ENCODE measurements at regions not wholly inside any gene's neighbourhood (a gene's known extent, or its start where the extent isn't known, plus 50 kb on each side); places are given as distances from the start of the nearest gene placed in this dataset.

DNA sequence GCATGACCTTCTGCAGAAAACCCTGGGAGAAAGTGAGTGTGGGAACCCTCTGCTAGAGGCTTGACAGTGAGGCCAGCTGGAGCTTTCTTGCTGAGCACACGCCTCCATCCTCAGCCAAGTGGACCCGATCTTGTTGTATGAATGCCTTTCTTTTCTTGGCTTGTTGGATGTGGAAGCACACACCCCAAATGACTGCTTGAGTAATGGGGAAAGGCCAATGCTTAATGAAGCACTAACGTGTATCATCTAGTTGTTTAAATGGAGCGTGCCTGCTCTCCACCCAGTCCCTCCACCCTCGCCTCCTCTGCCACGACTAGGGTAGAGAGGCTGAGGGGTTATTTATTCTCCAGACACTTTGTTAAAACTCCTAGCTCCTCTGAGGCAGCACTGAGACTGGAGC, 54.3 kb upstream of the IKBKE start:
- DNase-seq, result no peak

DNA sequence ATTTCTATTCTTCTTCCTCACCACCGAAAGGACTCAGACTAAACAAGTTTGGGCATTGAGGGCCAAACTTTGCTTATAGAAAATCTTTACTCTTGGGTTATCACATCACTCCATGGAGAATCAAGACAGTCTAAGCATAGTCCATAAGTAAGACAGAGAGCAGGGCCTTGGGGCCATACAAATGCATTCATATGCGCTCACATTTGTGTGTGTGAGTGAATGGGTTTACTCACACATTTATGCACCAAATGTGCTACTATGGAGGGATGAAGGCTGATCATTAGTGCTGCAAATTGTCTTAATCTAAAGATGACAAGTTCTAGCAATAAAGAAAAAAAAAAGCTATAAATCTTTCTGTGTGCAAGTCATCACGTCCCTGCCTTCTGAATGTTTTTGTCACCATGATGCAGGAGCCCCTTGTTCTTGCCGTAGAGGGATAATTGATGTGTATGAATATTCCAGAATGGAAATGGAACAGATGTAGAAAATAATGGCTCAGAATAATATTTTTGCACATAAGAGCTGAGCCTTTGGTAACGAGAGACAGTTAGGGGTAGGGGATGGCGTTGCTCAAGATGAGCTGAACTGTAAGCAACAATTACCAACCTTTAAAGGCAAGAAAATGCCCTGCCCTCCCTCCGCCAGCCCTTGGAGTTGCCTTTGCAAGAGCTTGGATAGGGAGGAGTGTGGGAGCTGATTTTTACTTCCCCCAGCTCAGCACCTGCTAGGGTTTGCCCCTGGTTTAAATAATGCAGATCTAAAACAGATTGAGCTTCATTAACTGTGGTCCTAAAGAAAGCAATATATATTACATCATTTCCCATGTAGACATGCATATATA, 52.3 kb upstream of the IKBKE start:
- DNase-seq, result no peak

GRCh38 chr1:206419250-206419649, 51.0 kb upstream of the IKBKE start:
- DNase-seq, result no peak

GRCh38 chr1:206419783-206420182, 50.5 kb upstream of the IKBKE start:
- DNase-seq, result no peak

GRCh38 chr1:206420471-206420870, 49.8 kb upstream of the IKBKE start:
- DNase-seq, result no peak
